Lung (tissue), 11 donors: ENCODE measurements at regions not wholly inside any gene's neighbourhood (a gene's known extent, or its start where the extent isn't known, plus 50 kb on each side); places are given as distances from the start of the nearest gene placed in this dataset.

Source experiments
- ATAC-seq: fragments of 200-7000 bp; cut with Tn5 transposase; one replicate; pipeline ENCODE4 v1.9.1; 2020; ENCODE audit warnings: moderate number of reproducible peaks; ENCODE audit not compliant: insufficient read depth, low FRiP score
- DNase-seq, 3 donors: peaks; one replicate each; pipeline ENCODE4 v3.0.0-alpha.2; 2013 to 2017
- H3K27ac ChIP-seq, 2 donors: one replicate each; pipeline ENCODE4 v1.5.1; 2013; ENCODE audit warnings: mild to moderate bottlenecking in 2 of 2, moderate library complexity in 2 of 2, control low read depth in 1 of 2, inconsistent platforms in 1 of 2, low read depth in 1 of 2, low read length in 1 of 2
- H3K27me3 ChIP-seq, 3 donors: one replicate each; pipeline ENCODE4 v1.5.1; 2013; ENCODE audit warnings: low read length in 2 of 3; ENCODE audit not compliant: control insufficient read depth in 3 of 3, insufficient read depth in 3 of 3
- H3K36me3 ChIP-seq, 4 donors: one replicate each; pipeline ENCODE4 v1.5.1; 2013; ENCODE audit warnings: low read length in 4 of 4, mild to moderate bottlenecking in 1 of 4, moderate library complexity in 1 of 4; ENCODE audit not compliant: control insufficient read depth in 4 of 4, insufficient read depth in 4 of 4
- H3K4me1 ChIP-seq, 5 donors: one replicate each; pipeline ENCODE4 v1.5.1; 2013; ENCODE audit warnings: low read length in 5 of 5, mild to moderate bottlenecking in 2 of 5, moderate library complexity in 1 of 5; ENCODE audit not compliant: control insufficient read depth in 5 of 5, insufficient read depth in 5 of 5
- H3K4me3 ChIP-seq: one replicate; pipeline ENCODE4 v1.5.1; 2013; ENCODE audit warnings: mild to moderate bottlenecking, control low read depth, moderate library complexity
- H3K9ac ChIP-seq, 2 donors: one replicate each; pipeline ENCODE4 v1.5.1; 2013; ENCODE audit warnings: low read length in 2 of 2, control low read depth in 1 of 2; ENCODE audit not compliant: insufficient read depth in 1 of 2
- H3K9me3 ChIP-seq, 4 donors: one replicate each; pipeline ENCODE4 v1.5.1; 2013; ENCODE audit warnings: low read length in 3 of 4, mild to moderate bottlenecking in 1 of 4, moderate library complexity in 1 of 4; ENCODE audit not compliant: control insufficient read depth in 4 of 4, insufficient read depth in 3 of 4
- CTCF ChIP-seq: IDR thresholded peaks from 2 replicates; pipeline ENCODE4 v1.5.1; 2012; ENCODE audit warnings: mild to moderate bottlenecking; ENCODE audit errors: control extremely low read depth, extremely low read depth
- WGBS, 2 donors: extraction: QIAGEN DNeasy Blood & Tissue Kit; methylation state at CpG; one replicate each; pipeline ENCODE4 v1.1.7; 2013; 5-methylcytosine and 5-hydroxymethylcytosine counted together
- donor health status: control.
- donor health status: control.
- donor health status: Bipolar disorder and iron deficiency.
- donor health status: healthy.
- donor health status: DM: yes; HTN: yes; CAD: no.

GRCh38 chr10:112006831-112007230 is 176.7 kb downstream of the GPAM start:
- Histone ChIP-seq H3K9ac (no peak overlapping the region), H3K36me3 (no peaks in the 10 kb centered on the region), H3K27me3 (no peaks in the 10 kb centered on the region), H3K27ac (no peak overlapping the region), H3K4me3 (no peak overlapping the region), H3K4me1 (no peaks in the 10 kb centered on the region), H3K9me3 (peaks cover 0 to 3% (median 0%) of the 10 kb centered on the region in 4 donors)
- ATAC-seq: no peak
- no peak for TF ChIP-seq CTCF
- no peak for DNase-seq
- 75 to 79% methylated on average over 7 of the region's 7 CpGs for WGBS, 2 donors

GRCh38 chr10:112022196-112022595 is 161.4 kb downstream of the GPAM start:
- no peak for ATAC-seq

GRCh38 chr10:112024079-112024478 is 159.5 kb downstream of the GPAM start:
- H3K36me3 ChIP-seq: no peaks in the 10 kb centered on the region
- H3K9ac ChIP-seq: no peak overlapping the region
- TF ChIP-seq CTCF: no peak
- peaks cover 0 to 4% (median 0%) of the 10 kb centered on the region in 4 donors for H3K9me3 ChIP-seq
- ATAC-seq (no peak), DNase-seq (no peak)
- H3K4me1 ChIP-seq: no peaks in the 10 kb centered on the region
- no peaks in the 10 kb centered on the region for H3K27me3 ChIP-seq
- H3K4me3 ChIP-seq: no peak overlapping the region
- no peak overlapping the region for H3K27ac ChIP-seq

More at GRCh38 chr10:112022196-112022595, 161.4 kb downstream of the GPAM start:
- 58 to 68% methylated on average over 1 of the region's 1 CpG for WGBS, 2 donors
- Histone ChIP-seq H3K4me1 (no peaks in the 10 kb centered on the region), H3K27me3 (no peaks in the 10 kb centered on the region), H3K4me3 (no peak overlapping the region), H3K27ac (no peak overlapping the region), H3K9ac (no peak overlapping the region), H3K36me3 (no peaks in the 10 kb centered on the region), H3K9me3 (no peaks in the 10 kb centered on the region)
- DNase-seq: no peak
- TF ChIP-seq CTCF: no peak

GRCh38 chr10:112025228-112025627 is 158.3 kb downstream of the GPAM start:
- WGBS, 2 donors: 82 to 84% methylated on average over 4 of the region's 4 CpGs
- TF ChIP-seq CTCF: no peak
- Histone ChIP-seq H3K27me3 (no peaks in the 10 kb centered on the region), H3K4me1 (no peaks in the 10 kb centered on the region), H3K27ac (no peak overlapping the region), H3K9ac (no peak overlapping the region), H3K4me3 (no peak overlapping the region), H3K36me3 (no peaks in the 10 kb centered on the region), H3K9me3 (peaks cover 0 to 4% (median 0%) of the 10 kb centered on the region in 4 donors)
- DNase-seq: no peak
- no peak for ATAC-seq
